HEK293T (cell line): ENCODE measurements at regions not wholly inside any gene's neighbourhood (a gene's known extent, or its start where the extent isn't known, plus 50 kb on each side); places are given as distances from the start of the nearest gene placed in this dataset.

ENCODE experiments used
- CTCF ChIA-PET: fragments of 350-600 bp; formaldehyde crosslinking; extraction: SDS; loops from one replicate; lab custom pipeline; 2021; ENCODE audit warnings: antibody characterized with exemption, inconsistent platforms; lab: Yijun Ruan, JAX
- POLR2A ChIA-PET: fragments of 350-600 bp; formaldehyde crosslinking; extraction: SDS; loops from one replicate; lab custom pipeline; 2020; ENCODE audit warnings: antibody characterized with exemption, inconsistent platforms; lab: Yijun Ruan, JAX
- DNase-seq: peaks from one replicate; pipeline ENCODE4 v3.0.0; 2012; ENCODE audit warnings: mixed read lengths; ENCODE audit errors: extremely low spot score
- ARNT ChIP-seq: fragments of 450-650 bp; IDR thresholded peaks from 2 replicates; pipeline ENCODE4 v1.6.1; 2017; ENCODE audit warnings: mild to moderate bottlenecking
- BHLHE40 ChIP-seq: fragments of 450-650 bp; IDR thresholded peaks from 2 replicates; pipeline ENCODE4 v1.6.1; 2016; ENCODE audit warnings: mild to moderate bottlenecking, moderate library complexity, borderline replicate concordance
- CTBP1 ChIP-seq: fragments of 450-650 bp; IDR thresholded peaks from 2 replicates; pipeline ENCODE4 v1.6.1; 2016; ENCODE audit warnings: borderline replicate concordance
- ELF4 ChIP-seq: fragments of 450-650 bp; IDR thresholded peaks from 2 replicates; pipeline ENCODE4 v1.6.1; 2017; ENCODE audit warnings: antibody characterized with exemption
- FOXA1 ChIP-seq: fragments of 450-650 bp; IDR thresholded peaks from 2 replicates; pipeline ENCODE4 v1.6.1; 2016; ENCODE audit warnings: mild to moderate bottlenecking
- FOXK2 ChIP-seq: fragments of 450-650 bp; IDR thresholded peaks from 2 replicates; pipeline ENCODE4 v1.6.1; 2016; ENCODE audit warnings: mild to moderate bottlenecking
- FOXM1 ChIP-seq: fragments of 450-650 bp; IDR thresholded peaks from 2 replicates; pipeline ENCODE4 v1.6.1; 2017; ENCODE audit warnings: mild to moderate bottlenecking, borderline replicate concordance
- HDGF ChIP-seq: fragments of 450-650 bp; IDR thresholded peaks from 2 replicates; pipeline ENCODE4 v1.6.1; 2017; ENCODE audit warnings: antibody characterized with exemption, borderline replicate concordance
- L3MBTL2 ChIP-seq: fragments of 450-650 bp; conservative IDR thresholded peaks from 2 replicates; pipeline ENCODE4 v1.6.1; 2016; ENCODE audit warnings: mild to moderate bottlenecking
- LEF1 ChIP-seq: fragments of 450-650 bp; IDR thresholded peaks from 2 replicates; pipeline ENCODE4 v1.6.1; 2017; ENCODE audit warnings: mild to moderate bottlenecking, borderline replicate concordance
- NFRKB ChIP-seq: fragments of 450-650 bp; IDR thresholded peaks from 2 replicates; pipeline ENCODE4 v1.6.1; 2016; ENCODE audit warnings: mild to moderate bottlenecking, moderate library complexity
- PKNOX1 ChIP-seq: fragments of 450-650 bp; IDR thresholded peaks from 2 replicates; pipeline ENCODE4 v1.6.1; 2016
- SP1 ChIP-seq: fragments of 450-650 bp; IDR thresholded peaks from 2 replicates; pipeline ENCODE4 v1.6.1; 2017
- SUZ12 ChIP-seq: fragments of 450-650 bp; IDR thresholded peaks from 2 replicates; pipeline ENCODE4 v1.6.1; 2016; ENCODE audit warnings: mild to moderate bottlenecking
- TARDBP ChIP-seq: fragments of 450-650 bp; IDR thresholded peaks from 2 replicates; pipeline ENCODE4 v1.6.1; 2016
- ZNF384 ChIP-seq: fragments of 450-650 bp; IDR thresholded peaks from 2 replicates; pipeline ENCODE4 v1.6.1; 2016

- ChIA-PET CTCF (no interaction called here), POLR2A (interaction anchor here (0.6 to 0.7 kb wide), 2 partner anchors 10 to 456 kb away, joined by 3 read pairs; no protein-coding TSS in a partner anchor)
- TF ChIP-seq CTBP1 (no peak), SP1 (no peak), LEF1 (no peak), BHLHE40 (no peak), L3MBTL2 (no peak), SUZ12 (no peak), ARNT (no peak), FOXK2 (no peak), TARDBP (no peak), ELF4 (no peak), FOXM1 (no peak), ZNF384 (no peak), NFRKB (no peak), FOXA1 (no peak), HDGF (no peak), PKNOX1 (no peak)
- no peak for DNase-seq
These were observed 154.9 kb downstream of the AQP4 start for GRCh38 chr18:26710470-26711096.

GRCh38 chr18:26709897-26710296 is 155.6 kb downstream of the AQP4 start:
- POLR2A ChIA-PET, result interaction anchor here (0.6 to 0.7 kb wide), 2 partner anchors 10 to 455 kb away, joined by 3 read pairs; no protein-coding TSS in a partner anchor
- no peak for DNase-seq
- CTCF ChIA-PET, result no interaction called here
- TF ChIP-seq FOXA1 (no peak), TARDBP (no peak), FOXK2 (no peak), L3MBTL2 (no peak), LEF1 (no peak), SP1 (no peak)

- ChIA-PET CTCF (no interaction called here), POLR2A (no interaction called here)
- no peak for DNase-seq
- no peak for TF ChIP-seq ARNT
- no peak for TF ChIP-seq FOXA1
These were observed 156.4 kb downstream of the AQP4 start for GRCh38 chr18:26708806-26709716.

- TF ChIP-seq FOXA1 (no peak), LEF1 (no peak), ELF4 (no peak), HDGF (no peak), PKNOX1 (no peak), SP1 (no peak), FOXK2 (no peak), NFRKB (no peak), FOXM1 (no peak), BHLHE40 (no peak), CTBP1 (no peak), ARNT (no peak)
- ChIA-PET CTCF (no interaction called here), POLR2A (no interaction called here)
- DNase-seq, result no peak
These were observed 158.6 kb downstream of the AQP4 start for GRCh38 chr18:26706911-26707351.

- ChIA-PET CTCF (interaction anchor here (1.1 kb wide), 1 partner anchor 85 kb away, joined by 3 read pairs; no protein-coding TSS in a partner anchor), POLR2A (no interaction called here)
- TF ChIP-seq FOXA1, result no peak
- no peak for TF ChIP-seq L3MBTL2
- TF ChIP-seq ARNT, result no peak
- TF ChIP-seq CTBP1, result no peak
- no peak for TF ChIP-seq FOXM1
- TF ChIP-seq FOXK2, result no peak
- DNase-seq, result no peak
These were observed 157.4 kb upstream of the KCTD1 start for GRCh38 chr18:26705757-26706156.

- no peak for DNase-seq
- ChIA-PET POLR2A (interaction anchor here (1.1 kb wide), 1 partner anchor 34 kb away, joined by 3 read pairs; no protein-coding TSS in a partner anchor), CTCF (no interaction called here)
- TF ChIP-seq FOXK2 (no peak), SP1 (no peak), TARDBP (no peak), L3MBTL2 (no peak)
These were observed 155.0 kb upstream of the KCTD1 start for GRCh38 chr18:26703170-26703930.
